ENCODE measurements at regions not wholly inside any gene's neighbourhood (a gene's known extent, or its start where the extent isn't known, plus 50 kb on each side); places are given as distances from the start of the nearest gene placed in this dataset.

GRCh38 chr12:126312457-126312856, 1247.2 kb downstream of the AACS start:
- no peak overlapping the region for H3K4me3 ChIP-seq (ENCODE audit: insufficient read depth, low read length, poor library complexity, severe bottlenecking)
- H3K27ac ChIP-seq (ENCODE audit: low read depth, low read length): no peak overlapping the region
- H4K20me1 ChIP-seq (ENCODE audit: low read depth, low read length): no peaks in the 10 kb centered on the region
- TF ChIP-seq EZH2phosphoT487 (conservative IDR thresholded peaks at IDR 0.05; ENCODE audit: low read length) (no peak), CTCF (IDR thresholded peaks at IDR 0.05; ENCODE audit: insufficient read depth, low read length, poor library complexity, severe bottlenecking) (no peak)
- H3K9me2 ChIP-seq (replicated peaks; ENCODE audit: insufficient read depth, low read length): no peaks in the 10 kb centered on the region
- no peaks in the 10 kb centered on the region for H3K27me3 ChIP-seq (ENCODE audit: low read length)
- no peaks in the 10 kb centered on the region for H3K9me3 ChIP-seq (ENCODE audit: insufficient read depth, low read length)
- no peaks in the 10 kb centered on the region for H3K36me3 ChIP-seq (ENCODE audit: low read length)
- no peaks in the 10 kb centered on the region for H3K79me2 ChIP-seq (ENCODE audit: insufficient read depth, low read length)
- H3K4me2 ChIP-seq (ENCODE audit: low read depth, low read length, poor library complexity, severe bottlenecking): no peak overlapping the region
- no peaks in the 10 kb centered on the region for H3F3A ChIP-seq (ENCODE audit: insufficient read depth)
- no peak overlapping the region for H3K9ac ChIP-seq (ENCODE audit: low read length)
- H2AFZ ChIP-seq (ENCODE audit: low read depth, low read length, severe bottlenecking): no peak overlapping the region

GRCh38 chr12:126316411-126316810, 1251.2 kb downstream of the AACS start:
- Histone ChIP-seq H3K79me2 (ENCODE audit: insufficient read depth, low read length) (no peaks in the 10 kb centered on the region), H2AFZ (ENCODE audit: low read depth, low read length, severe bottlenecking) (no peak overlapping the region), H4K20me1 (ENCODE audit: low read depth, low read length) (no peaks in the 10 kb centered on the region), H3K27ac (ENCODE audit: low read depth, low read length) (no peak overlapping the region), H3K9ac (ENCODE audit: low read length) (no peak overlapping the region), H3K27me3 (ENCODE audit: low read length) (no peaks in the 10 kb centered on the region), H3K4me2 (ENCODE audit: low read depth, low read length, poor library complexity, severe bottlenecking) (no peak overlapping the region), H3K9me3 (ENCODE audit: insufficient read depth, low read length) (no peaks in the 10 kb centered on the region), H3K36me3 (ENCODE audit: low read length) (no peaks in the 10 kb centered on the region), H3F3A (ENCODE audit: insufficient read depth) (no peaks in the 10 kb centered on the region), H3K4me3 (ENCODE audit: insufficient read depth, low read length, poor library complexity, severe bottlenecking) (no peak overlapping the region), H3K9me2 (replicated peaks; ENCODE audit: insufficient read depth, low read length) (no peaks in the 10 kb centered on the region)
- TF ChIP-seq EZH2phosphoT487 (conservative IDR thresholded peaks at IDR 0.05; ENCODE audit: low read length) (no peak), CTCF (IDR thresholded peaks at IDR 0.05; ENCODE audit: insufficient read depth, low read length, poor library complexity, severe bottlenecking) (no peak)

GRCh38 chr12:126337556-126338441, 1272.6 kb downstream of the AACS start:
- Histone ChIP-seq H3K9me2 (replicated peaks; ENCODE audit: insufficient read depth, low read length) (no peaks in the 10 kb centered on the region), H3K27ac (ENCODE audit: low read depth, low read length) (no peak overlapping the region), H3K9ac (ENCODE audit: low read length) (no peak overlapping the region), H3K27me3 (ENCODE audit: low read length) (no peaks in the 10 kb centered on the region), H3K79me2 (ENCODE audit: insufficient read depth, low read length) (no peaks in the 10 kb centered on the region), H2AFZ (ENCODE audit: low read depth, low read length, severe bottlenecking) (no peak overlapping the region), H3K9me3 (ENCODE audit: insufficient read depth, low read length) (no peaks in the 10 kb centered on the region), H3K36me3 (ENCODE audit: low read length) (no peaks in the 10 kb centered on the region), H3K4me2 (ENCODE audit: low read depth, low read length, poor library complexity, severe bottlenecking) (no peak overlapping the region), H3K4me3 (ENCODE audit: insufficient read depth, low read length, poor library complexity, severe bottlenecking) (no peak overlapping the region), H3F3A (ENCODE audit: insufficient read depth) (no peaks in the 10 kb centered on the region), H4K20me1 (ENCODE audit: low read depth, low read length) (no peaks in the 10 kb centered on the region)
- no peak for TF ChIP-seq EZH2phosphoT487 (conservative IDR thresholded peaks at IDR 0.05; ENCODE audit: low read length)
- TF ChIP-seq CTCF (IDR thresholded peaks at IDR 0.05; ENCODE audit: insufficient read depth, low read length, poor library complexity, severe bottlenecking): no peak
